Activated T-helper 1 cell treated with Interleukin-2 at 50 U/mL for 16 hours (primary cell): ENCODE measurements at regions not wholly inside any gene's neighbourhood (a gene's known extent, or its start where the extent isn't known, plus 50 kb on each side); places are given as distances from the start of the nearest gene placed in this dataset.

ENCODE experiments used
- DNase-seq: peaks from one replicate; pipeline ENCODE4 v3.0.0-alpha.2; 2020; ENCODE audit warnings: low read depth

DNA sequence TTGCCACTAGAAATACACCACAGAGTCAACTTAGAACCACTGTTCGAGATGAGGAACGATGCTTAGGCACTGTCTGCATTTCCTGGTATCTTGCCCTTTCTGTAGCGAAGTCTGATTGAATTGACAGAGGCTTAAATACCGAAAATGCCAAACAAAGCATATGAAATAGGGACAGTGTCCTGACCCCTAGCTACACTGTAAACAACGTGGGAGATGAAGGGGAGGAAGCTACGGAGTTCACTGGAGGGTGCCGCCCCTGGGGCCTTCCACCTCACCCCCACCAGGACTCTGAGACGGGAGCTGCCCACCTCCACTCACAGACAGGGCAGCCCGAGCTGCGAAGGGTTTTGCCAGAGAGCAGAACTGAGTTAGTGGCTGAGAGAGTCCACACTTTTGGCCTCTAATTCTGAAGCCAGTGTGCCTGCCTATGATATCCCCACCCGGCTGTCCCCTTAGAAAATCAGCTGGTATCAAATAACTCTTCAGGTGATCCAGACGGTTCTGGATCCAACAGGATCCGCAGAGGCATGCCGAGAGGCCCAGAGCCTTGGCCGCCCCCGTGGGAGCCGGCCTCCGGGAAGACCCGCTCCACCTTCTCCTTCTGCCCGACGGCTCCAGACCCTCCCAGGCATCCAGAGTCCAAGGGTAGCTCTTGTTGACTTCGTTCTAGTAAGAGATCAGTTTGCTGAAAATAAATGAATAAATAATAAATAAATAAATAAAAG is 230.7 kb upstream of the DIO3 start:
- no peak for DNase-seq

- no peak for DNase-seq
These were observed 230.2 kb upstream of the DIO3 start for GRCh38 chr14:101331141-101331525.

DNA sequence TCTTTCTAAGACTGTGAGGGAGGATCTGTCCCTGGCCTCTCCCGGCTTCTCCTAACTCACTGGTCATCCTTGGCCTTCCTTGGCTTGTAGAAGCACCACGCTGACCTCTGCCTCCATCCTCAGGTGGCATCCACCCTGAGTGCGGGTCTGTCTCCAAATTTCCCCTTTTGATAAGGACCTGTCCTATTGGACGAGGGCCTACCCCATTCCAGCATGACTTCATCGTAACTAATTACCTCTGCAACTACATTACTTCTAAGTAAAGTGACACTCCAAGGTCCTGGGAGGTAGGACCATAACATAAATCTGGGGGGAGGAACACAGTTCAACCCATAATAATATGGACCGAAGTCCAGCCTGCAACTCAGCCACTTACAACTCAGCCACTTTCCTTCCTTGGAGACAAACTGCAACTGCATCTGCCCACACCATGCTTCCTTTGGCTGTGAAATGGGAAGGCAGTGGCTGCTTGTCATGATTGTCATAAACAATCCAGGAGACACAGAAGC is 229.6 kb upstream of the DIO3 start:
- no peak for DNase-seq

DNA sequence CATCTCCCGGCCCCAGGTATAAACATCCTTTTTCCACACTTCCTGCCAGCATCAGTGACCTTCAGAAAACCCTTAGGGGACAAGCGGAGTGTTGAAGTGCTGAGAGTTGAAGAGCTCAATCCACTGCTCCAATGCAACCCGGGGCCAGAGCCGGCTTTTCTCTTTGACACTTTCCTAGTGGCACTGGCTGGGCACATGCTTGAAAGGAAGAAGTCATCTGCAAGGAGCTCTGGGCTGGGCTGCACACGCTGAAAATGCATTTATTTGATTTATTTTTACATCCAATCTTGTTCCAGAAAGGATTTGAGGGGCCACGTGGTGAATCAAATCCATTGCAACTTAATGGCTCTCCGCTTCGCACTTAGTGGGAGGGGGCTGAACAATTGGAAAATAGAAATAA is 229.0 kb upstream of the DIO3 start:
- no peak for DNase-seq

DNA sequence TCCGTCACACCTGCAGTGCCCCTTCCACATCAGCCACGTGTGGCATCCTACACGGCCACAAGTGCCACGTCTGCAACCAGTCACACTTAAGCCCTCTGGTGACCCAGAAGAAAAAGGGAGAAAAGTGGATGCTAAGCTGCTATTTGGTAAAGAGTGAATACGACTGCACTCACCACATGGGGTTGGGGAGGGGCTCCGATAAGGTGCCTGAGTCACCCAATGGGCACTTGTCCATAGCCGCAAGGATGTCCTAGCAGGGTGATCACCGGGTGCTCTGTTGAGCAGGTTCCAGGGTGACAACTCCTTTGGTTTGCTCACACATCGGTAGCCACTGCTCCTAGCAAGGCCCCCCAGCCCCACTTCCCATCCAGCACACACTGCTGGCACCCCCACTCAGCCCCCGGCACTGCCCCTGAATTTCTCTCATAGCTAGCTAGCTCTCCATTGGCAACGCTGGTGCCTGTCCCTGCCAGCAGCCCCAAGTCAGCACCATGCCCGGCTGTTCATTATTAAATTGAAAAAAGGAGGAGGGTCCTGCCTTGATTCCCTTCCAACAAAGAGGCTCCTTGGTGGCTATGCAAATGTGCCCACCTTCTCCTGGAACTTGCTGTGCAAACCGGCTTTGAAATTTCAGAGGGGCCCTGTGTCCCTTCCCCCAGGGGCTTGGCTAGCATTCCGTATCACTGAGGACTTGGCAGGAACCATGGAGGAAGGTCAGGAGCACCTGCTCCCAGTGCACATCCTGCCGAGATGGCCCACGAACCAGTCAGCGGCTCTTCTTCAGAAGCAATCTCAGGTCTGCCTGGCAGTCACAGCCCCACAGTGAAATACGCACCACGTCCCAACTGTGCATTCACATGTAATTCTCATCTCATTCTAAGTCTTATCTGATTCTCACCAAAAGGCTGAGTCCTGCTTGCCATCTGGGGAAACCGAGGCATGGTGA is 227.7 kb upstream of the DIO3 start:
- no peak for DNase-seq

GRCh38 chr14:101334656-101335055 is 226.6 kb upstream of the DIO3 start:
- DNase-seq = no peak

- no peak for DNase-seq
These were observed 226.1 kb upstream of the DIO3 start for GRCh38 chr14:101335061-101335661.

- no peak for DNase-seq
These were observed 225.1 kb upstream of the DIO3 start for GRCh38 chr14:101336183-101336582.

- no peak for DNase-seq
These were observed 224.2 kb upstream of the DIO3 start for GRCh38 chr14:101337053-101337452.

- no peak for DNase-seq
These were observed 220.7 kb upstream of the DIO3 start for GRCh38 chr14:101340556-101340955.

DNA sequence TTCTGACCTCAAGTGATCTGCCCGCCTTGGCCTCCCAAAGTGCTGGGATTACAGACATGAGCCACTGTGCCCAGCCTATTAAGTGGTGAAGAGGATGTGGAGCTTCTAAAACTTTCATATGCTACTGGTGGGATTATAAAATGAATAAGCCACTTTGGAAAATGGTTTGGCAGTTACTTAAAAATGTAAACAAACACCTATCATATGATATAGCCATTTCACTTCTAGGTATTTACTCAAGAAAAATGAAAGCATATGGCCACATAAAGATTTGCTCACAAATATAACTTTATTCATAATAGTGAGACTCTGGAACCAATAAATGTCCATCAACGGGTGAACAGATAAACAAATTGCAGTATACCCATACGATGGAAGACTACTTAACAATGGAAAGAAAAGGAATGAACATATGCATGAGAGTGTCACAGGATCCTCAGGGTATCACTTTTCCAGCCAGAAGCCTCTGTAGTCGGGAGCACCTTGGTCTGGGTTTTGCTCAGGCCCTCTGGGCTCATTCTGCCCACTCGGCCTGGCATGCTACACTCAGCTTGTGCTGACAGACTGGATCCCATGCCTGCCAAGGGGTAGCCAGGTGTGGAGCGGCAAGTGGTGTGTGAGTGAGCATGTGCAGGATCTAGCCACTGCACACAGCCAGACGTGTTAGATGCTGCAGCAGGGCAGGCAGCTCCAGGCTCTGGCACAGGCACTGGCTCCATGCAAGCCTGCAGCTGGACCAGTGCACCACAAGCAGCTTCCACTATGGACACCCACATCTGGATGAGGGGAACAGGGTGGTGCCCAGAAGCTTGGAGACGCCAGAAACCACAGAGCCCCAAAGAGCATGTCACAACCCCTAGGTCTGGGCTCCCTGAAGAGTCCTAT is 213.2 kb upstream of the DIO3 start:
- no peak for DNase-seq

GRCh38 chr14:101349108-101349507 is 212.2 kb upstream of the DIO3 start:
- DNase-seq = no peak

- DNase-seq = no peak
These were observed 211.3 kb upstream of the DIO3 start for GRCh38 chr14:101350021-101350420.

DNA sequence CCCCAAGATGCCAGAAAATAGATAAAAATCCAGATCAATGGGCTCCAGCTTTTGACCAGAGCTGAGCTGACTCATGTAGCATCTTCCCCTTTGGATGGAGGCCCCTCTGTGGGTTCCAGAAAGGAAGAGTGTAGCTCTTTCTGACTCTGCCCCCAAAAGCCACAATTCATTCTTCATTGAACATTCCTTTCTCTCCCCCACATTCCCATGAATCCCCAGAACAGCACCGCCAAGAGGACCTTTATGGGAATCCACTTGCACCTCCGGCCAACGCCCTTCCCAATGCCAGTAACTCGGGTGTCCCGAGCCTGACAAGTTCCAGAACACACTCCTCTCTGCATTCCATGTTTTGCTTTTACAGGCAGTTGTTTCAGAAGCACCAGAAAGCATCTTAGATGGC is 210.6 kb upstream of the DIO3 start:
- DNase-seq = no peak

DNA sequence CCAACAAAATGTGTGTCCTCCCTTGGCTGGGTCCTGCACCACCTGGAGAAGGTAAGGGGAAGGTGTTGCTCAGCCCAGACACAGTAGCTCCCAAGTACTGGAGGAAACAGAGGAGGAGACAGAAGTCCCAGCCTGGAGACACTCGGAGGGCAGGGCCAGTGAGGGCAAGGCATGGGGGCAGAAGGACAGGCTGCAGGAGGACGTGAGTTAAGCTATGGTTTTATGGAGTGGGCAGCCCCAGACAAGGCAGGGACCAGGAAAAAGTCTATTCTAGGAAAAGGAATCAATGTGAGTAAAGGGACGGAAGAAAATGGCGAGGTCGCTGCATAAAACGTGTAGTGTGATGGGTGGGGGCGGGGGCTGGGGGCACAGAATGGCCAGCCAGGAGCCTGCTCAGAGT is 210.1 kb upstream of the DIO3 start:
- DNase-seq = no peak

DNA sequence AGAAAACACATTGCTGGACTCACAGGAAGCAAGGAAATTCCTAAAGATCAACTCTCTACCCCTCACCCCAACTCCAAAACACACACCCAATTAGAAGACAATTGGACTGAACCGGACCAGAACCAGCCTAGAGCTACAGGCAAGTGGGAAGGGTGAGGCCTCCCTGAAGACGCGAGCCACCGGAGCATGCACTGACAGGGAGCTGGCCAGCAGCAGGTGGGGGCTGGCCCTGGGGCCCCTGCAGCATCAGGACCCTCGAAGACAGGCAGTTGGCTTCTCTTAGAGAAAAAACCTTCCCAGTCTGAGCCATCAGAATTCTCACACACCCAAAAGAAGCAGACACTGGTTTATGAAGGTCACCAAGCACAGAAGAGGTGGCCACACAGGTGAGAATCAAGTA is 209.5 kb upstream of the DIO3 start:
- no peak for DNase-seq

DNA sequence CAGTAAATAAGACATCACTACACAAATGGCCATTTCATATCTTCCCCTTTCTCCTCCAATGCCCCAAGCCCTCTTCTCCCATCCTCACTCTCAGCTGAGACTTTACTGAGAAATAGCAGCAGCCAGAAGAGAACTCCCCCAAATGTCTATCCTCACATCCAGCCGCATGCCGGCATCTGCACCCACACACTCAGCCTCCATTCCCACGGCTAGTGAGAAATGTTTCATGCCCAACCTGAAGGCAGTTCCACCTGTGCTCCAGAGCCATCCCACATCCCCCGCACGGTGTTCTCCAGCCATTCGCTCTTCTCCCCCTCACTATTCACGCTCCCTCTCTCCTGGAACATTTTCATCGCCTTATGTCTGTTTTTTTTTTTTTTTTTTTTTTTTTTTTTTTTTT is 208.7 kb upstream of the DIO3 start:
- DNase-seq = no peak

DNA sequence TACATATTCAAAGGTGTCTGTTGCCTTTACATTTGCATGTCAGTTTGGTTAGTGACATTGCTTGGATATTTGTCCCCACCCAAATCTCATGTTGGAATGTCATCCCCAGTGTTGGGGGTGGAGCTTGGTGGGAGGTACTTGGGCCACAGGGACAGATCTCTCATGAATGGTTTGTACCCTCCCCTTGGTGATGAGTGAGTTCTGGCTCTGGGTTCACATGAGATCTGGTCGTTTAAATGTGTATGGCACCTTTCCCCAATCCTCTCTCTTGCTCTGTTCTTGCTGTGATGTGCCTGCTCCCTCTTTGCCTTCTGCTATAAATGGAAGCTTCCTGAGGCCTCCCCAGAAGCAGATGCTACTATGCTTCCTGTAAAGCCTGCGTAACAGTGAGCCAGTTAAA is 207.9 kb upstream of the DIO3 start:
- no peak for DNase-seq

DNA sequence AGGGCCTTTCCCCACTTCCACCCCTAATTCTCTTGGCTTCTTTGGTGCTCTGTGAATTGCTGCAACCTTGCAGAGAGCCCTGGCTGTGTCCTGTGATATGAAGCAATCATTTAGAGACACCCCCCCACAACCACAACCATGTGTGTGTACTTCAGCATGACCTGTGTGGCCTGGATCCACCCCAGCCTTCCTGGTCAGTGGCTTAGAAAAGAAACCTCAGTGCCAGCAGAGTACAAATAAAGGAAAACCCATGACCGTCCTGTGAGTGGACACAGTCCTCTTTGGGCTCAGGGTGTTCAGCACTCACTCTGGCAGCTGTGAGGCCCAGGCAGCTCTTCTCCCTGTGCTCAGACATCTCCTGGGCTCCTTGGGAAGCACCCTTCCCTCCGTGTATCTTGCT is 206.6 kb upstream of the DIO3 start:
- DNase-seq = no peak

- DNase-seq = no peak
These were observed 206.0 kb upstream of the DIO3 start for GRCh38 chr14:101355284-101355683.

GRCh38 chr14:101357038-101357437 is 204.3 kb upstream of the DIO3 start:
- DNase-seq = no peak
